Activated CD4-positive, alpha-beta T cell treated with anti-CD3 and anti-CD28 coated beads, Interleukin-2, amount 10 ng/mL, durations not matched to agents 7 days and 5 days (primary cell): ENCODE measurements at regions not wholly inside any gene's neighbourhood (a gene's known extent, or its start where the extent isn't known, plus 50 kb on each side); places are given as distances from the start of the nearest gene placed in this dataset.

ENCODE experiments used
- CTCF ChIA-PET: fragments of 350-600 bp; sonication (Branson Sonifier 250); formaldehyde crosslinking; loops from one replicate; lab custom pipeline; 2021; ENCODE audit warnings: antibody characterized with exemption; lab: Charles Lee
- POLR2A ChIA-PET: fragments of 350-600 bp; sonication (Branson Sonifier 250); formaldehyde crosslinking; loops from one replicate; lab custom pipeline; 2021; ENCODE audit warnings: antibody characterized with exemption; lab: Charles Lee
- DNase-seq: peaks from one replicate; pipeline ENCODE4 v3.0.0-alpha.2; 2020
- H3K27ac Mint-ChIP-seq: one replicate; pipeline ENCODE4 v1.8.0; 2021; ENCODE audit warnings: mild to moderate bottlenecking, moderate library complexity, mixed read lengths
- H3K27me3 Mint-ChIP-seq: one replicate; pipeline ENCODE4 v1.8.0; 2021; ENCODE audit warnings: mixed read lengths
- H3K36me3 Mint-ChIP-seq: one replicate; pipeline ENCODE4 v1.8.0; 2021; ENCODE audit warnings: low read depth, mixed read lengths
- H3K4me1 Mint-ChIP-seq: one replicate; pipeline ENCODE4 v1.8.0; 2021; ENCODE audit warnings: mixed read lengths
- H3K4me3 Mint-ChIP-seq: one replicate; pipeline ENCODE4 v1.8.0; 2021; ENCODE audit warnings: mild to moderate bottlenecking, moderate library complexity, mixed read lengths
- H3K9me3 Mint-ChIP-seq: one replicate; pipeline ENCODE4 v1.8.0; 2021; ENCODE audit warnings: mixed read lengths

DNA sequence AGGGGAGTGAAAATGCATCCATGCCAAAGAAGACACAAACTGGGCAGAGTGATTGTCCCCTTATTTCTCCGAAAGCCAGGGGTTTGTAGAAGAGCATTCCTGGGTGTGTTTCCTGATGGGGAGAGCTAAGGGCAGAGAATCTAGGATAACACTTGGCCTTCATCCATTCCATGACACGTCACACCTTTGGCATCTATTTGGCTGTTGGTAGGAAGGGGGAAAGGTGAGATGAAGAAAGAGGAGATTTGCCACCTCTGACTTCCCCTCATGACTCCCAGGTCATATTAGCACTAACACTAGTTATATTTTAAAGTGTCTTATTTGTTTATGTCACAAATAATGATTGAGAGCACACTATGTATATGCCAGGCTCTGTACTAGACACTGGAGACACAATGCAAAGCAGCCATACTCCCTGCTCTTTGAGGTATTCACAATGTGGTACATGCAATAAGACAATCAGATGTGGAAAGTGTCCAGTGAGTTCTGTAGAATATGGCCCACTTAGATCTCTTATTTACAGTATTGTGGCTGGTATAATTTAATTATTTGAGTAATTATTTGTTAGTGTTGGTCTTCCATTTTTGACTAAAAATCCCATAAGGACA lies 54.5 kb upstream of the GADD45A start:
- no peak for DNase-seq
- Mint-ChIP-seq H3K4me1 (peaks cover 6% of the 10 kb centered on the region), H3K27me3 (no peaks in the 10 kb centered on the region), H3K27ac (no peak overlapping the region), H3K4me3 (no peak overlapping the region), H3K9me3 (no peaks in the 10 kb centered on the region), H3K36me3 (no peaks in the 10 kb centered on the region)
- ChIA-PET POLR2A (no interaction called here), CTCF (interaction anchor here (1.4 to 1.5 kb wide), 2 partner anchors 102 to 111 kb away, joined by 3 read pairs; no protein-coding TSS in a partner anchor)

DNA sequence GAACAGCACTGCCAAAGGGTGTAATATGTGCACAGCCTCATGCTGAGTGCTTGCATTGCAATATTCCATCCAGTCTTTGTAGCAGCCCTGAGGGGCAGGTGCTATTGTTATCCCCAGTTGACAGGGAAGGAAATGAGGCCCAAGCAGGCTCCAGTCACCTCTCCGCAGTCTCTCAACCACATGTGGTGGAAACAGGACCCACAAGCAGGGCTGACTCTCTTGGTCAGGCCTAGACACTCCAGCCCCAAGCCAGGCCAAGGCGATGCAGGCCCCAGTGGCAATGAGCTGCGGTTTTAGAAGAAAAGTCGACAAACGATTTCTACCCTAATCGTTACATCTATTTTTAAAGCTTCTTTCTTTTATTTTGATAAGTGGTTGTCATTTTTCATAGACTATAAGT lies 52.6 kb upstream of the GADD45A start:
- no peaks in the 10 kb centered on the region for H3K36me3 Mint-ChIP-seq

DNA sequence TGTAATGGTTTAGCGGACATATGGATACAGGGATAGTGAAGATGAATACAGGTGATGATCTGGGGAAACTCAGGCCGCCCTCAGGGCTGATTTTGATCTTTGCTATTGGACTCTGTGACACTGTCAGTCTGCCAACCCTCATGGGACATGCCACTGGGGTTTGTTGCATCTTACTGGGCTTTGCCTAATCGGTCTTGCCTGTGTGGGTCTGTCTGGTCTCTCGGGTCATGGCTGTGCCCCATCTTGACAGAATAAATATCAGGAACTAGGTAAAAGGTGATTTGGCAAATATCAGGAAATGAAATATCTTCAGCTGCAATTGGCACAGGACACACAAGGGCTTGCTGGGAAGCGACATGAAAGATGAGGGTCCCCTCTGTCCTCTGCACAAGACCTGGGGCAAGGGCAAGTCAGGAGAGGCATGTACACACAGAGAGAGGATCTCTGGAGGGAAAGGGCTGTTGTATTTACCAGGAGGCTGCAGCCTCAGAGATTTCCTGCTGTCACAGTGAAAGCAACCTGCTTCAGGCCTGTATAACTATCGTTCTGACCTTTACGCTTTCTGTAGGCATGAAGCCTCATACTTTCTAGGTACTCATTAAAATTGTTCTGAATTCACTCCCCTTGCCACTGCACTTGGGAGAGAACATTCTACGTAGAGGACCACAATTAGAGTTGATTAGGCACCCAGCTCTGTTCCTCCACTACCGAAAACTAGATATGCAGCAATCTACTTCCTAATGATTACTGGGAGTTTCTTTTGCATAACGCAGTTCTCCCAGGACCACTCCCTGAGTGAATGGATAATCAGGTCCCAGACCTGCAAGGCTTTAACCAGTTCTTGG lies 52.0 kb upstream of the GADD45A start:
- DNase-seq: no peak
- Mint-ChIP-seq H3K36me3 (no peaks in the 10 kb centered on the region), H3K4me1 (peaks cover 12% of the 10 kb centered on the region), H3K4me3 (no peak overlapping the region), H3K27me3 (no peaks in the 10 kb centered on the region), H3K27ac (no peak overlapping the region), H3K9me3 (no peaks in the 10 kb centered on the region)
- POLR2A ChIA-PET: no interaction called here
- CTCF ChIA-PET: no interaction called here

More for the DNA sequence above, 52.6 kb upstream of the GADD45A start:
- Mint-ChIP-seq H3K4me3 (no peak overlapping the region), H3K27ac (no peak overlapping the region), H3K9me3 (no peaks in the 10 kb centered on the region), H3K4me1 (peaks cover 12% of the 10 kb centered on the region), H3K27me3 (no peaks in the 10 kb centered on the region)
- no peak for DNase-seq
- ChIA-PET POLR2A (no interaction called here), CTCF (no interaction called here)

DNA sequence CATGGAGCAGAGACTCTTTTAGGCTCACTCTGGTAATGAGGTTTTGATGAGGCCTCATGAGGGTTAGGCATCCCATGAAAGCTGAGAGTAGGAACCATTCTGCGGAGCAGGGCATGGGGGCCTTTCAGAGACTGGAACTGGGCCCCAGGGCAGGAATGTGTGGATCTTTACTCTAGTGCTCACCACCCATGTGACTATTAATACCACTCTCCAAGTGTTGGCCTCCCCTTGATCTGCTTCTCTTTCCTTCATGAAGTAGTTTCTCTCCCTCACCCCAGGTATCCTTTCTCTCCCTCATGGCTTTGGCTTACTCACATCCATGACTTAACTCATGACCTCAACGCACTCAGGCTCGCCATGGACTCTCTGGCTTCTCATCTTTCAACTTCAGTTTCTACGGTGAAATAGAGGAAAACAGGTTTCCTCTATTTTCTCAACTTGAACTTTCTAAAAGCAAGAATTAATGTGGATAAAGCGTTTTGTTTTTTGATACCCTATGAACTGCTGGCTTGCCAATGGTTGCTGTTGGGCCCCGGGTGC lies 50.5 kb upstream of the GADD45A start:
- POLR2A ChIA-PET: no interaction called here

DNA sequence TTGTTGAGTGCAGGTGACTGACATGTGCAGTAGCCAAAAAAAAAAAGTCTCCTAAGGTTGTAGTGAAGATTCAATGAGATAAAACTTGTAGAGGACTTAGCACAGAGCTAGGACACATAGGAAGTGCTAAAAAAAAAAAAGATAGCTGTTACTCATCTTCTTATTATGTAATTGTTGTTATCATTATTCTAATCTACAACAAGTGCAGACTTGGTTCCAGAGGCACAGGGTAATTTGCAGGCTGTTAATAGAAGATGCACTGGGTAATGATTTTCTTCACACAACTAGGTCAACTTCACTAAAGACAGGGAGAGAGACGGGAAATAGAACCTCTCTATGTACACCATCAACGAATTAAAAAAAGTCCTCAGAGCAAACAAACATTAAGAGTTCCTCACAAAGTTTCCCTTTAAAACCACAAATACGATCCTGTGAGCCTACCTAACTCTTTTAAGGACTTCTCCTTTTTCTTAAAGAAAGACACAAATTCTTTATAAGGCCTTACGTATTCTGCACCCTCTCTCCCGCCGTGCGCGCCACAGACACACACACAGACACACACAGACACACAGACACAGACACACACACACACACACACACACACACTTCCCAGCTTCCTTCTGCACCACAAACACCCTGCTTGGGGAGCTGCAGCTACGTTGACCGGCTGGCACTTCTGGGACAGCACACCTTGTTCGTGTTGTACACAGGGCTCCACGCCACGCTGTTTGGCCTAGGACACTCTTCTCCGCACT lies 49.8 kb upstream of the GADD45A start:
- DNase-seq: no peak
- POLR2A ChIA-PET: no interaction called here
- H3K27ac Mint-ChIP-seq: no peak overlapping the region
- H3K4me3 Mint-ChIP-seq: no peak overlapping the region
- CTCF ChIA-PET: no interaction called here
- peaks cover 12% of the 10 kb centered on the region for H3K4me1 Mint-ChIP-seq
- H3K9me3 Mint-ChIP-seq: no peaks in the 10 kb centered on the region
- no peaks in the 10 kb centered on the region for H3K27me3 Mint-ChIP-seq
- H3K36me3 Mint-ChIP-seq: no peaks in the 10 kb centered on the region

More for the DNA sequence above, 50.5 kb upstream of the GADD45A start:
- DNase-seq: no peak
- CTCF ChIA-PET: no interaction called here
- no peaks in the 10 kb centered on the region for H3K27me3 Mint-ChIP-seq
- no peak overlapping the region for H3K27ac Mint-ChIP-seq
- no peak overlapping the region for H3K4me3 Mint-ChIP-seq
- H3K36me3 Mint-ChIP-seq: no peaks in the 10 kb centered on the region
- peaks cover 12% of the 10 kb centered on the region for H3K4me1 Mint-ChIP-seq
- H3K9me3 Mint-ChIP-seq: no peaks in the 10 kb centered on the region
